Dendritic cell treated with granulocyte-macrophage colony-stimulating factor and Interleukin-4, amounts not matched to agents 40 ng/mL and 50 ng/mL, for 4 days (primary cell): ENCODE measurements at regions not wholly inside any gene's neighbourhood (a gene's known extent, or its start where the extent isn't known, plus 50 kb on each side); places are given as distances from the start of the nearest gene placed in this dataset.
"Not testable (repeated sequence)": the region's sequence is repeated elsewhere in the genome, so short reads cannot be mapped to it uniquely, and the experiment has no call there.

Source experiments
- H3K27ac Mint-ChIP-seq: one replicate; pipeline ENCODE4 v1.8.0; 2022; ENCODE audit warnings: mild to moderate bottlenecking, mixed read lengths
- H3K27me3 Mint-ChIP-seq: one replicate; pipeline ENCODE4 v1.8.0; 2022; ENCODE audit warnings: mild to moderate bottlenecking, mixed read lengths
- H3K36me3 Mint-ChIP-seq: one replicate; pipeline ENCODE4 v1.8.0; 2022; ENCODE audit warnings: low read depth, mixed read lengths
- H3K4me1 Mint-ChIP-seq: one replicate; pipeline ENCODE4 v1.8.0; 2022; ENCODE audit warnings: low read depth, mixed read lengths
- H3K4me3 Mint-ChIP-seq: one replicate; pipeline ENCODE4 v1.8.0; 2022; ENCODE audit warnings: mild to moderate bottlenecking, moderate library complexity, mixed read lengths
- H3K9me3 Mint-ChIP-seq: one replicate; pipeline ENCODE4 v1.8.0; 2022; ENCODE audit warnings: mixed read lengths
- intact Hi-C: fragments of 100-400 bp; cut with micrococcal nuclease; formaldehyde crosslinking; loops from one replicate; pipeline ENCODE4 v1.15.0; 2022

GRCh38 chr10:42987121-42987541 lies 89.7 kb upstream of the RET start:
- Mint-ChIP-seq H3K27me3 (peaks cover 4% of the 10 kb centered on the region), H3K27ac (peak overlapping the region; percentile 74), H3K9me3 (no peaks in the 10 kb centered on the region), H3K4me1 (peaks cover 55% of the 10 kb centered on the region), H3K36me3 (no peaks in the 10 kb centered on the region), H3K4me3 (peak overlapping the region; percentile 15)
- intact Hi-C loops = no loop called here

- H3K36me3 Mint-ChIP-seq = no peaks in the 10 kb centered on the region
- intact Hi-C loops = no loop called here
- peaks cover 4% of the 10 kb centered on the region for H3K27me3 Mint-ChIP-seq
- no peak overlapping the region for H3K4me3 Mint-ChIP-seq
- H3K9me3 Mint-ChIP-seq = no peaks in the 10 kb centered on the region
- H3K27ac Mint-ChIP-seq = peak overlapping the region; percentile 74
- peaks cover 53% of the 10 kb centered on the region for H3K4me1 Mint-ChIP-seq
Observed at GRCh38 chr10:42987575-42987974, 89.3 kb upstream of the RET start.

- Mint-ChIP-seq H3K27ac (peak overlapping the region; percentile 74), H3K4me3 (no peak overlapping the region), H3K9me3 (no peaks in the 10 kb centered on the region), H3K4me1 (peaks cover 48% of the 10 kb centered on the region), H3K36me3 (no peaks in the 10 kb centered on the region), H3K27me3 (peaks cover 3% of the 10 kb centered on the region)
- intact Hi-C loops = no loop called here
Observed at GRCh38 chr10:42988069-42988468, 88.8 kb upstream of the RET start.

GRCh38 chr10:42988517-42989395 lies 88.1 kb upstream of the RET start:
- intact Hi-C loops = no loop called here
- no peaks in the 10 kb centered on the region for H3K9me3 Mint-ChIP-seq
- H3K27ac Mint-ChIP-seq = peak overlapping the region; percentile 74
- H3K36me3 Mint-ChIP-seq = no peaks in the 10 kb centered on the region
- peaks cover 41% of the 10 kb centered on the region for H3K4me1 Mint-ChIP-seq
- H3K4me3 Mint-ChIP-seq = peak overlapping the region; percentile 33
- H3K27me3 Mint-ChIP-seq = peaks cover 3% of the 10 kb centered on the region

GRCh38 chr10:42989481-42989921 lies 87.4 kb upstream of the RET start:
- Mint-ChIP-seq H3K4me1 (peaks cover 40% of the 10 kb centered on the region), H3K27ac (peak overlapping the region; percentile 1), H3K4me3 (peak overlapping the region; percentile 33), H3K36me3 (no peaks in the 10 kb centered on the region), H3K27me3 (peaks cover 3% of the 10 kb centered on the region), H3K9me3 (no peaks in the 10 kb centered on the region)
- intact Hi-C loops = no loop called here

- Mint-ChIP-seq H3K27ac (no peak overlapping the region), H3K4me3 (no peak overlapping the region), H3K4me1 (peaks cover 39% of the 10 kb centered on the region), H3K27me3 (peaks cover 3% of the 10 kb centered on the region), H3K9me3 (no peaks in the 10 kb centered on the region), H3K36me3 (no peaks in the 10 kb centered on the region)
- intact Hi-C loops = no loop called here
Observed at GRCh38 chr10:42990016-42990720, 86.7 kb upstream of the RET start.

- no peaks in the 10 kb centered on the region for H3K36me3 Mint-ChIP-seq
- no peak overlapping the region for H3K4me3 Mint-ChIP-seq
Observed at GRCh38 chr10:42990721-42991441, 86.0 kb upstream of the RET start.

GRCh38 chr10:42991442-42992098 lies 85.3 kb upstream of the RET start:
- Mint-ChIP-seq H3K27me3 (peaks cover 3% of the 10 kb centered on the region), H3K4me3 (no peak overlapping the region)

More at GRCh38 chr10:42990721-42991441, 86.0 kb upstream of the RET start:
- H3K27ac Mint-ChIP-seq = peak overlapping the region; percentile 33
- H3K27me3 Mint-ChIP-seq = peaks cover 3% of the 10 kb centered on the region
- H3K9me3 Mint-ChIP-seq = no peaks in the 10 kb centered on the region
- intact Hi-C loops = no loop called here
- peaks cover 32% of the 10 kb centered on the region for H3K4me1 Mint-ChIP-seq

GRCh38 chr10:42992156-42992956 lies 84.5 kb upstream of the RET start:
- no peak overlapping the region for H3K4me3 Mint-ChIP-seq
- peaks cover 20% of the 10 kb centered on the region for H3K4me1 Mint-ChIP-seq
- peaks cover 3% of the 10 kb centered on the region for H3K27me3 Mint-ChIP-seq
- intact Hi-C loops = no loop called here
- H3K27ac Mint-ChIP-seq = no peak overlapping the region
- H3K9me3 Mint-ChIP-seq = no peaks in the 10 kb centered on the region
- no peaks in the 10 kb centered on the region for H3K36me3 Mint-ChIP-seq

More at GRCh38 chr10:42991442-42992098, 85.3 kb upstream of the RET start:
- H3K9me3 Mint-ChIP-seq = no peaks in the 10 kb centered on the region
- H3K36me3 Mint-ChIP-seq = no peaks in the 10 kb centered on the region
- intact Hi-C loops = no loop called here
- peak overlapping the region; percentile 33 for H3K27ac Mint-ChIP-seq
- peaks cover 28% of the 10 kb centered on the region for H3K4me1 Mint-ChIP-seq

- Mint-ChIP-seq H3K36me3 (no peaks in the 10 kb centered on the region), H3K27ac (no peak overlapping the region), H3K27me3 (peaks cover 3% of the 10 kb centered on the region), H3K9me3 (no peaks in the 10 kb centered on the region), H3K4me3 (no peak overlapping the region), H3K4me1 (peaks cover 14% of the 10 kb centered on the region)
- intact Hi-C loops = no loop called here
Observed at GRCh38 chr10:42992957-42993390, 83.9 kb upstream of the RET start.

- H3K9me3 Mint-ChIP-seq, H3K27ac Mint-ChIP-seq, H3K4me3 Mint-ChIP-seq, intact Hi-C loops, H3K27me3 Mint-ChIP-seq, H3K36me3 Mint-ChIP-seq, H3K4me1 Mint-ChIP-seq: not testable (repeated sequence)
Observed at GRCh38 chr10:42994909-42995308, 82.0 kb upstream of the RET start.

- intact Hi-C loops = no loop called here
- Mint-ChIP-seq H3K4me3 (no peak overlapping the region), H3K27me3 (no peaks in the 10 kb centered on the region), H3K9me3 (no peaks in the 10 kb centered on the region), H3K4me1 (no peaks in the 10 kb centered on the region), H3K27ac (no peak overlapping the region), H3K36me3 (no peaks in the 10 kb centered on the region)
Observed at GRCh38 chr10:42995537-42995936, 81.3 kb upstream of the RET start.

- Mint-ChIP-seq H3K36me3 (no peaks in the 10 kb centered on the region), H3K4me1 (no peaks in the 10 kb centered on the region), H3K27me3 (no peaks in the 10 kb centered on the region), H3K27ac (no peak overlapping the region), H3K4me3 (no peak overlapping the region), H3K9me3 (no peaks in the 10 kb centered on the region)
- intact Hi-C loops = no loop called here
Observed at GRCh38 chr10:42996588-42996987, 80.3 kb upstream of the RET start.
